Keratinocyte (primary cell): ENCODE measurements at regions not wholly inside any gene's neighbourhood (a gene's known extent, or its start where the extent isn't known, plus 50 kb on each side); places are given as distances from the start of the nearest gene placed in this dataset.

Experiments
- DNase-seq: peaks from one replicate; pipeline ENCODE4 v3.0.0-alpha.2; 2011; ENCODE audit warnings: low read depth, missing footprints, low spot score
- FAIRE-seq: peaks from 2 replicates; lab custom pipeline; 2011; peaks lifted over from hg19 to GRCh38; lab: Jason Lieb, UNC
- H2AFZ ChIP-seq: 2 replicates; pipeline ENCODE4 v1.6.0; 2012; ENCODE audit warnings: low read length, control low read depth, inconsistent platforms; ENCODE audit not compliant: control insufficient read depth
- H3K27ac ChIP-seq: 2 replicates; pipeline ENCODE4 v1.5.1; 2011; ENCODE audit warnings: low read length; ENCODE audit not compliant: control insufficient read depth, insufficient read depth
- H3K27me3 ChIP-seq: 3 replicates; pipeline ENCODE4 v1.6.0; 2011; ENCODE audit warnings: low read length; ENCODE audit not compliant: control insufficient read depth, insufficient read depth; ENCODE audit errors: extremely low read depth
- H3K36me3 ChIP-seq, 2 experiments: 2 replicates in 1 of 2; 3 replicates in 1 of 2; pipeline ENCODE4 v1.5.1; 2011; ENCODE audit warnings: low read length in 2 of 2, mild to moderate bottlenecking in 1 of 2; ENCODE audit not compliant: control insufficient read depth in 2 of 2, insufficient read depth in 2 of 2; ENCODE audit errors: extremely low read depth in 1 of 2
- H3K4me1 ChIP-seq: 3 replicates; pipeline ENCODE4 v1.5.1; 2011; ENCODE audit warnings: low read length; ENCODE audit not compliant: control insufficient read depth, insufficient read depth; ENCODE audit errors: extremely low read depth
- H3K4me2 ChIP-seq: 3 replicates; pipeline ENCODE4 v1.6.0; 2011; ENCODE audit warnings: low read depth, low read length; ENCODE audit not compliant: control insufficient read depth, insufficient read depth; ENCODE audit errors: extremely low read depth
- H3K4me3 ChIP-seq, 3 experiments: fragments of 200-600 bp in 1 of 3; sonication (generic) in 1 of 3; 2 replicates in 2 of 3; 3 replicates in 1 of 3; pipeline ENCODE4 v1.5.1; 2011 to 2016; ENCODE audit warnings: low read length in 3 of 3, mild to moderate bottlenecking in 3 of 3, control low read depth in 2 of 3, inconsistent platforms in 1 of 3, low read depth in 1 of 3, mixed read lengths in 1 of 3, mixed run types in 1 of 3, moderate library complexity in 1 of 3; ENCODE audit not compliant: control insufficient read depth in 2 of 3, insufficient read depth in 2 of 3; ENCODE audit errors: extremely low read depth in 1 of 3
- H3K79me2 ChIP-seq: 2 replicates; pipeline ENCODE4 v1.6.0; 2012; ENCODE audit warnings: low read length; ENCODE audit not compliant: control insufficient read depth, insufficient read depth
- H3K9ac ChIP-seq: 3 replicates; pipeline ENCODE4 v1.6.0; 2011; ENCODE audit warnings: low read length; ENCODE audit not compliant: control insufficient read depth, insufficient read depth; ENCODE audit errors: extremely low read depth
- H3K9me1 ChIP-seq: 3 replicates; pipeline ENCODE4 v1.6.0; 2011; ENCODE audit warnings: low read length; ENCODE audit not compliant: control insufficient read depth, insufficient read depth; ENCODE audit errors: extremely low read depth
- H3K9me3 ChIP-seq: 2 replicates; pipeline ENCODE4 v1.5.1; 2012; ENCODE audit warnings: low read depth, low read length; ENCODE audit not compliant: control insufficient read depth
- H4K20me1 ChIP-seq: 3 replicates; pipeline ENCODE4 v1.6.0; 2011; ENCODE audit warnings: low read length; ENCODE audit not compliant: control insufficient read depth, insufficient read depth; ENCODE audit errors: extremely low read depth
- CTCF ChIP-seq, 3 experiments: IDR thresholded peaks in 1 of 3; conservative IDR thresholded peaks in 1 of 3; optimal IDR thresholded peaks in 1 of 3; 2 replicates in 2 of 3; 3 replicates in 1 of 3; pipeline versions ENCODE3 to v1.5.1; 2011; ENCODE audit warnings: low read length in 3 of 3, mild to moderate bottlenecking in 3 of 3, moderate library complexity in 2 of 3, control low read depth in 1 of 3, inconsistent platforms in 1 of 3; ENCODE audit not compliant: insufficient read depth in 2 of 3; ENCODE audit errors: extremely low read depth in 1 of 3
- EZH2 ChIP-seq: IDR thresholded peaks from one replicate; pipeline ENCODE4 v1.6.1; 2012; ENCODE audit warnings: inconsistent platforms, mild to moderate bottlenecking, low read length, moderate library complexity
- dilution Hi-C: fragments of 300-500 bp; cut with MboI; formaldehyde crosslinking; loops from one replicate; pipeline ENCODE4 v1.7.0; 2020; ENCODE audit warnings: low sequenced_read_pairs; ENCODE audit not compliant: extremely low pct_ligation_motif_present

GRCh38 chr18:23357996-23358594, 95.0 kb upstream of the RIOK3 start:
- Histone ChIP-seq H3K36me3 (peaks cover 4 to 5% of the 10 kb centered on the region in 2 experiments), H3K79me2 (no peaks in the 10 kb centered on the region), H3K4me3 (no peak overlapping the region), H3K27ac (no peak overlapping the region), H2AFZ (no peak overlapping the region), H4K20me1 (no peaks in the 10 kb centered on the region), H3K9ac (no peak overlapping the region), H3K9me3 (no peaks in the 10 kb centered on the region), H3K4me1 (peaks cover 3% of the 10 kb centered on the region), H3K9me1 (no peaks in the 10 kb centered on the region), H3K4me2 (no peak overlapping the region), H3K27me3 (no peaks in the 10 kb centered on the region)
- no peak for TF ChIP-seq EZH2
- no peak for TF ChIP-seq CTCF (optimal IDR thresholded peaks at IDR 0.05 in 1 of 3, IDR thresholded peaks at IDR 0.05 in 1 of 3, conservative IDR thresholded peaks at IDR 0.05 in 1 of 3; ENCODE audit: extremely low read depth in 1 of 3, insufficient read depth in 2 of 3, low read length in 3 of 3)
- dilution Hi-C loops, result no loop called here
- FAIRE-seq (no peak), DNase-seq (no peak)

GRCh38 chr18:23359421-23359820, 93.7 kb upstream of the RIOK3 start:
- H3K4me2 ChIP-seq, result no peak overlapping the region
- no peaks in the 10 kb centered on the region for H3K79me2 ChIP-seq
- dilution Hi-C loops, result no loop called here
- no peak overlapping the region for H3K4me3 ChIP-seq
- H3K27ac ChIP-seq, result no peak overlapping the region
- DNase-seq (no peak), FAIRE-seq (no peak)
- H4K20me1 ChIP-seq, result no peaks in the 10 kb centered on the region
- peaks cover 0 to 3% of the 10 kb centered on the region in 2 experiments for H3K36me3 ChIP-seq
- no peaks in the 10 kb centered on the region for H3K27me3 ChIP-seq
- no peak for TF ChIP-seq EZH2
- no peak for TF ChIP-seq CTCF (optimal IDR thresholded peaks at IDR 0.05 in 1 of 3, IDR thresholded peaks at IDR 0.05 in 1 of 3, conservative IDR thresholded peaks at IDR 0.05 in 1 of 3; ENCODE audit: extremely low read depth in 1 of 3, insufficient read depth in 2 of 3, low read length in 3 of 3)
- peaks cover 2% of the 10 kb centered on the region for H3K4me1 ChIP-seq
- no peak overlapping the region for H3K9ac ChIP-seq
- no peaks in the 10 kb centered on the region for H3K9me3 ChIP-seq
- H2AFZ ChIP-seq, result no peak overlapping the region
- H3K9me1 ChIP-seq, result no peaks in the 10 kb centered on the region
